ENCODE measurements at regions not wholly inside any gene's neighbourhood (a gene's known extent, or its start where the extent isn't known, plus 50 kb on each side); places are given as distances from the start of the nearest gene placed in this dataset.

- H3K27me3 ChIP-seq (ENCODE audit: insufficient read depth, low read length, poor library complexity, severe bottlenecking) = no peaks in the 10 kb centered on the region
Observed at GRCh38 chr22:48795664-48796063, 1032.0 kb downstream of the BRD1 start.

GRCh38 chr22:48794906-48795305 lies 1032.8 kb downstream of the BRD1 start:
- Histone ChIP-seq H3K9me2 (replicated peaks; ENCODE audit: low read depth, low read length) (no peaks in the 10 kb centered on the region), H3K4me3 (ENCODE audit: low read length, poor library complexity, severe bottlenecking) (no peak overlapping the region), H3K79me2 (ENCODE audit: insufficient read depth, low read length) (no peaks in the 10 kb centered on the region), H3K27me3 (ENCODE audit: insufficient read depth, low read length, poor library complexity, severe bottlenecking) (no peaks in the 10 kb centered on the region), H3K9ac (ENCODE audit: low read depth, low read length, poor library complexity, severe bottlenecking) (no peak overlapping the region), H3K36me3 (ENCODE audit: insufficient read depth, low read length) (no peaks in the 10 kb centered on the region), H3K4me2 (ENCODE audit: low read depth, low read length, poor library complexity, severe bottlenecking) (no peak overlapping the region), H3K4me1 (ENCODE audit: insufficient read depth, low read length, poor library complexity, severe bottlenecking) (no peaks in the 10 kb centered on the region), H3F3A (ENCODE audit: low read depth) (no peaks in the 10 kb centered on the region), H2AFZ (ENCODE audit: low read length) (no peak overlapping the region), H3K9me3 (ENCODE audit: insufficient read depth, low read depth, low read length) (peaks cover 15% of the 10 kb centered on the region), H4K20me1 (ENCODE audit: insufficient read depth, low read length, poor library complexity, severe bottlenecking) (no peaks in the 10 kb centered on the region)
- TF ChIP-seq EZH2phosphoT487 (IDR thresholded peaks at IDR 0.05; ENCODE audit: borderline replicate concordance) = no peak
- no peak for TF ChIP-seq CTCF (conservative IDR thresholded peaks at IDR 0.05; ENCODE audit: low read length)

More at GRCh38 chr22:48795664-48796063, 1032.0 kb downstream of the BRD1 start:
- Histone ChIP-seq H4K20me1 (ENCODE audit: insufficient read depth, low read length, poor library complexity, severe bottlenecking) (no peaks in the 10 kb centered on the region), H3K9ac (ENCODE audit: low read depth, low read length, poor library complexity, severe bottlenecking) (no peak overlapping the region), H3K79me2 (ENCODE audit: insufficient read depth, low read length) (no peaks in the 10 kb centered on the region), H3K36me3 (ENCODE audit: insufficient read depth, low read length) (no peaks in the 10 kb centered on the region), H2AFZ (ENCODE audit: low read length) (no peak overlapping the region), H3F3A (ENCODE audit: low read depth) (no peaks in the 10 kb centered on the region), H3K9me3 (ENCODE audit: insufficient read depth, low read depth, low read length) (peaks cover 15% of the 10 kb centered on the region), H3K4me3 (ENCODE audit: low read length, poor library complexity, severe bottlenecking) (no peak overlapping the region), H3K4me2 (ENCODE audit: low read depth, low read length, poor library complexity, severe bottlenecking) (no peak overlapping the region), H3K9me2 (replicated peaks; ENCODE audit: low read depth, low read length) (no peaks in the 10 kb centered on the region), H3K4me1 (ENCODE audit: insufficient read depth, low read length, poor library complexity, severe bottlenecking) (no peaks in the 10 kb centered on the region)
- TF ChIP-seq EZH2phosphoT487 (IDR thresholded peaks at IDR 0.05; ENCODE audit: borderline replicate concordance) (no peak), CTCF (conservative IDR thresholded peaks at IDR 0.05; ENCODE audit: low read length) (no peak)

GRCh38 chr22:48793949-48794348 lies 1033.7 kb downstream of the BRD1 start:
- Histone ChIP-seq H3K79me2 (ENCODE audit: insufficient read depth, low read length) (no peaks in the 10 kb centered on the region), H3K4me2 (ENCODE audit: low read depth, low read length, poor library complexity, severe bottlenecking) (no peak overlapping the region), H3K4me3 (ENCODE audit: low read length, poor library complexity, severe bottlenecking) (no peak overlapping the region), H2AFZ (ENCODE audit: low read length) (no peak overlapping the region), H4K20me1 (ENCODE audit: insufficient read depth, low read length, poor library complexity, severe bottlenecking) (no peaks in the 10 kb centered on the region), H3K9me2 (replicated peaks; ENCODE audit: low read depth, low read length) (no peaks in the 10 kb centered on the region), H3K9ac (ENCODE audit: low read depth, low read length, poor library complexity, severe bottlenecking) (no peak overlapping the region), H3K9me3 (ENCODE audit: insufficient read depth, low read depth, low read length) (peaks cover 15% of the 10 kb centered on the region), H3K36me3 (ENCODE audit: insufficient read depth, low read length) (no peaks in the 10 kb centered on the region), H3F3A (ENCODE audit: low read depth) (no peaks in the 10 kb centered on the region), H3K27me3 (ENCODE audit: insufficient read depth, low read length, poor library complexity, severe bottlenecking) (no peaks in the 10 kb centered on the region), H3K4me1 (ENCODE audit: insufficient read depth, low read length, poor library complexity, severe bottlenecking) (no peaks in the 10 kb centered on the region)
- TF ChIP-seq EZH2phosphoT487 (IDR thresholded peaks at IDR 0.05; ENCODE audit: borderline replicate concordance) (no peak), CTCF (conservative IDR thresholded peaks at IDR 0.05; ENCODE audit: low read length) (no peak)
